ENCODE measurements at regions not wholly inside any gene's neighbourhood (a gene's known extent, or its start where the extent isn't known, plus 50 kb on each side); places are given as distances from the start of the nearest gene placed in this dataset.

GRCh38 chr10:120016906-120017305 is 124.4 kb downstream of the SEC23IP start:
- Histone ChIP-seq H3K36me3 (no peaks in the 10 kb centered on the region), H3K4me3 (no peak overlapping the region), H3K9me3 (no peaks in the 10 kb centered on the region), H3K27me3 (no peaks in the 10 kb centered on the region), H3K4me1 (no peaks in the 10 kb centered on the region), H3K27ac (no peak overlapping the region)
- 78% methylated on average over 1 of the region's 1 CpG for WGBS (ENCODE audit: insufficient coverage, low coverage, low lambda C conversion rate, missing lambda C conversion rate)
- intact Hi-C loops (cut with DNase I), result no loop called here
- ATAC-seq (no peak), DNase-seq (no peak)
- TF ChIP-seq POLR2A (IDR thresholded peaks at IDR 0.05) (no peak), CTCF (IDR thresholded peaks at IDR 0.05) (no peak)

DNA sequence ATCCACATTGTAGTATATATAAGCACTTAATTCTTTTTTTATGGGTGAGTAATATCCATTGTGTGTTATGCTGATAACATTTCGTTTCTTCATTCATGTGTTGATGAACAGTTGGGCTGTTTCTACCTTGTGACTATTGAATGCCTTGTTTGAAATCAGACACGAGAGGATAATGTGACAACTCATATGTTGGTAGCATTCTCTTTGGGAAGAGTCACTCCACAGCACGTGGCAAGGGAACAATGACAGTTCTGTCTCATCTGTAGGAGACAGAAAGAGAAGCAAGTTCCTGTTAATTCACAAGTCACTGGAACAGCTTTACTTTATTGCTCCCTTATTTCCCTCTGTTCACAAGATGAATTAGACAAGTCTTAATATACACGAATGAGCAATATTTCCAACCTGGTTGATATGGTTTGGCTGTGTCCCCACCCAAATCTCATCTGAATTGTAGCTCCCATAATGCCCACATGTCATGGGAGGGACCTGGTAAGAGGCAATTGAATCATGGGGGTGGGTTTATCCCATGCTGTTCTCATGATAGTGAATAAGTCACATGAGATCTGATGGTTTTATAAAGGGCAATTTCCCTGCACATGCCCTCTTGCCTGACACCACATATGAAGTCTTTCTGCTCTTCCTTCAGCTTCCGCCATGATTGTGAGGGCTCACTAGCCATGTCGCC is 125.3 kb downstream of the SEC23IP start:
- TF ChIP-seq CTCF (IDR thresholded peaks at IDR 0.05) (no peak), POLR2A (IDR thresholded peaks at IDR 0.05) (no peak)
- no peaks in the 10 kb centered on the region for H3K9me3 ChIP-seq
- ATAC-seq (no peak), DNase-seq (no peak)
- H3K4me1 ChIP-seq, result no peaks in the 10 kb centered on the region
- H3K27ac ChIP-seq, result no peak overlapping the region
- intact Hi-C loops (cut with DNase I), result no loop called here
- H3K27me3 ChIP-seq, result no peaks in the 10 kb centered on the region
- H3K4me3 ChIP-seq, result no peak overlapping the region
- no peaks in the 10 kb centered on the region for H3K36me3 ChIP-seq
- 49% methylated on average over 6 of the region's 6 CpGs for WGBS (ENCODE audit: insufficient coverage, low coverage, low lambda C conversion rate, missing lambda C conversion rate)

- TF ChIP-seq CTCF (IDR thresholded peaks at IDR 0.05) (no peak), POLR2A (IDR thresholded peaks at IDR 0.05) (no peak)
- Histone ChIP-seq H3K9me3 (no peaks in the 10 kb centered on the region), H3K27me3 (no peaks in the 10 kb centered on the region), H3K36me3 (no peaks in the 10 kb centered on the region), H3K4me1 (no peaks in the 10 kb centered on the region), H3K4me3 (no peak overlapping the region), H3K27ac (no peak overlapping the region)
- DNase-seq (no peak), ATAC-seq (no peak)
- intact Hi-C loops (cut with DNase I), result no loop called here
- WGBS (ENCODE audit: insufficient coverage, low coverage, low lambda C conversion rate, missing lambda C conversion rate), result 66% methylated on average over 5 of the region's 5 CpGs
These were observed 126.2 kb downstream of the SEC23IP start for GRCh38 chr10:120018695-120019094.

DNA sequence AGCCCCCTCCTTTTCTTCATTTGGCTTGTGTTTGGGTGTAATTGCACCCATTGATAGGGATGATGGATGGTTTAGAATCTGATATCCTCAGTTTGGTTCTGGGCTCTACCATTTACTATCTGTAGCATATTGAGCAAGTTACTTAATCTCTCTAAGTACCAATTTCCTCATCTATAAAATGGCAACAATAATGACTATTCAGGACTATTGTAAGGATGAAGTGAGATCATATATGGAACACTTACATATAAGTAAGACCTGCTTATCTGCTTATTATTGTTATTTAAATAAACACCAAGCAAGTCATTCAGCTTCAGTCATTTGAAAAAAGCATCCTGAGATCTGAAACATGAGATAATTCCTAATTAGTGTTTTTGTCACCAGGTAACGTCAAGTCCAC is 127.0 kb downstream of the SEC23IP start:
- Histone ChIP-seq H3K4me1 (no peaks in the 10 kb centered on the region), H3K27me3 (no peaks in the 10 kb centered on the region), H3K4me3 (no peak overlapping the region), H3K27ac (no peak overlapping the region), H3K36me3 (no peaks in the 10 kb centered on the region), H3K9me3 (no peaks in the 10 kb centered on the region)
- DNase-seq (no peak), ATAC-seq (no peak)
- 22% methylated on average over 1 of the region's 1 CpG for WGBS (ENCODE audit: insufficient coverage, low coverage, low lambda C conversion rate, missing lambda C conversion rate)
- no peak for TF ChIP-seq POLR2A (IDR thresholded peaks at IDR 0.05)
- no peak for TF ChIP-seq CTCF (IDR thresholded peaks at IDR 0.05)
- intact Hi-C loops (cut with DNase I), result no loop called here

DNA sequence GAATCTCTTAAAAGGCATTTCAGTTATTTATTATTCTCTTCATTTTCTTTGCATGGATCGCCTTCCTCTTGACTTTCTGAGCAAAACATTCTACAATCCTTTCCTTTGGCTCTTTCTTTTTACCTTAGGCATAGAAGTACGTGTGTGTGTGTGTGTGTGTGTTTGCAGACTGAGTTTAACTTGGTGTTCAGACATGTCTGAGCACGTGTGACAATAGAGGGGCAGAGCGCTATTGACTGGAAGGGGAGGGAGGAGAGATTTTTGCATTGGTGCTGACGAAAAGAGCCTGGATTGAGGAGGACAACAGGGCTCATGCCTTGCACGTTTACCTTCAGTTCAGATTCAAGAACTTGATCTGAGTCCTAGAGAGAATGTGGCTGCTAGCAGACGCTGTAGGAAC is 129.8 kb downstream of the SEC23IP start:
- 37% methylated on average over 6 of the region's 7 CpGs for WGBS (ENCODE audit: insufficient coverage, low coverage, low lambda C conversion rate, missing lambda C conversion rate)

More for the DNA sequence above, 129.8 kb downstream of the SEC23IP start:
- Histone ChIP-seq H3K36me3 (no peaks in the 10 kb centered on the region), H3K9me3 (no peaks in the 10 kb centered on the region), H3K27ac (no peak overlapping the region), H3K4me3 (no peak overlapping the region), H3K27me3 (no peaks in the 10 kb centered on the region), H3K4me1 (no peaks in the 10 kb centered on the region)
- no peak for TF ChIP-seq POLR2A (IDR thresholded peaks at IDR 0.05)
- TF ChIP-seq CTCF (IDR thresholded peaks at IDR 0.05), result no peak
- DNase-seq (no peak), ATAC-seq (no peak)
- intact Hi-C loops (cut with DNase I), result no loop called here

Measured in right lobe of liver (tissue), 6 donors.